ENCODE measurements at regions not wholly inside any gene's neighbourhood (a gene's known extent, or its start where the extent isn't known, plus 50 kb on each side); places are given as distances from the start of the nearest gene placed in this dataset.
"Not testable (repeated sequence)": the region's sequence is repeated elsewhere in the genome, so short reads cannot be mapped to it uniquely, and the experiment has no call there.

DNA sequence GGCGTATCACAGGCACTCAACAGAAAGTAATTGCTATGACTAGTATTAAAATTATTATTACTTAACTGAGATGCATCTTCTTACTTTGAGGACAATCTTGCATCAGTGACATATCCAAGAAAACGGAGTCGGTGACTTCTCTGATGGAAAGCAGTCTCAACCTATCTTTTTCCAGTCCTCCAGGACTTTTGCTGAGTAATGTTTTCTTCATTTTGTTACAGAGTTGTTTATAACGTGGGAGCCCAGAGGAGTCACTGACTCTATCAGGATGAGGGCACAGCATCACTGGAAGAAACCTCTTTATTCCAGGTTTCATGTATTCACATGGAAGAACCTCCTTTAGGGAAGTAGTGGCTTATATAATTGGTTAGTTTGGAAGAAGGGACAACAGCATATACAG lies 51.5 kb upstream of the MELK start:
- no peak overlapping the region for H3K27ac ChIP-seq
- TF ChIP-seq, protein P1, sequence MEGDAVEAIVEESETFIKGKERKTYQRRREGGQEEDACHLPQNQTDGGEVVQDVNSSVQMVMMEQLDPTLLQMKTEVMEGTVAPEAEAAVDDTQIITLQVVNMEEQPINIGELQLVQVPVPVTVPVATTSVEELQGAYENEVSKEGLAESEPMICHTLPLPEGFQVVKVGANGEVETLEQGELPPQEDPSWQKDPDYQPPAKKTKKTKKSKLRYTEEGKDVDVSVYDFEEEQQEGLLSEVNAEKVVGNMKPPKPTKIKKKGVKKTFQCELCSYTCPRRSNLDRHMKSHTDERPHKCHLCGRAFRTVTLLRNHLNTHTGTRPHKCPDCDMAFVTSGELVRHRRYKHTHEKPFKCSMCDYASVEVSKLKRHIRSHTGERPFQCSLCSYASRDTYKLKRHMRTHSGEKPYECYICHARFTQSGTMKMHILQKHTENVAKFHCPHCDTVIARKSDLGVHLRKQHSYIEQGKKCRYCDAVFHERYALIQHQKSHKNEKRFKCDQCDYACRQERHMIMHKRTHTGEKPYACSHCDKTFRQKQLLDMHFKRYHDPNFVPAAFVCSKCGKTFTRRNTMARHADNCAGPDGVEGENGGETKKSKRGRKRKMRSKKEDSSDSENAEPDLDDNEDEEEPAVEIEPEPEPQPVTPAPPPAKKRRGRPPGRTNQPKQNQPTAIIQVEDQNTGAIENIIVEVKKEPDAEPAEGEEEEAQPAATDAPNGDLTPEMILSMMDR (IDR thresholded peaks at IDR 0.05): no peak
- TF ChIP-seq ZFX (IDR thresholded peaks at IDR 0.05; ENCODE audit: borderline replicate concordance): no peak

DNA sequence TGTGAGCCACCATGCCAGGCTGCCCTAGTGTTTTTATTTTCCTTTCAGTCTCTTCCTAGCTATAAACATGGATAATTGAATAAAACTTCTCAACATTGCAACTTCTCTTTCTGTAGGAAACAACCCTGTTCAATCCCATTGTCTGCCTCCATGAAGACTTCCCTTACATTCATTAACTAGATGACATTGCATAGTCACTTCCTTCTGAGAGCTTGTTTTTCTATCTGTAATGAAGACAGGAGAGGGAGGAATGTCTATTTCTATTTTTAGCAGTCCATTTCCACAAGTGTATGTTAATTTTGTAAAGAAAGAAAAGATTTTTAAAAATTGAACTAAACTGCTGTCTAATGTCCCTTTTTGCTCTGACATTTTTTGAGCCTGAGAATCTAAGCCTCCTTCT lies 55.6 kb upstream of the MELK start:
- TF ChIP-seq ZFX (IDR thresholded peaks at IDR 0.05; ENCODE audit: borderline replicate concordance): no peak
- H3K27ac ChIP-seq: no peak overlapping the region

DNA sequence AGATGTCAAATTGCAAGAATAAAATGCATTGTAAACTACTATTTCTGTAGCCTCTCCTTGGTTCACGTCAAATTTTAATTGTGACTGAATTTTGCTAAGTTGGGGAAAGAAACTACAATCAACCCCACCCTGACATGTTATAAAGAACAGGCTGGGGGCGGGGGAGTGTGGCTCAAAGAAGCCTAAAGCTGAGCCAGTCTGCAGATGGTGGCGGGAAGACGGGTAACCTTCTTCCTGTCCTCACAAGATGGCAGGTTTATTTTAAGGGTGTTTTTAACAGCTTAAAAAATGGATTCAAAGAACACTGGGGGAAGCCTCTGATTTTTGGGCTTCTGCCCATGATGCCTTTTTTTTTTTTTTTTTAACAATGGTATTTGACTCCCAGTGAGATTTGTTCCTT lies 68.5 kb upstream of the MELK start:
- no peak overlapping the region for H3K27ac ChIP-seq
- TF ChIP-seq, protein P1 (IDR thresholded peaks at IDR 0.05): no peak
- TF ChIP-seq ZFX (IDR thresholded peaks at IDR 0.05; ENCODE audit: borderline replicate concordance): no peak

DNA sequence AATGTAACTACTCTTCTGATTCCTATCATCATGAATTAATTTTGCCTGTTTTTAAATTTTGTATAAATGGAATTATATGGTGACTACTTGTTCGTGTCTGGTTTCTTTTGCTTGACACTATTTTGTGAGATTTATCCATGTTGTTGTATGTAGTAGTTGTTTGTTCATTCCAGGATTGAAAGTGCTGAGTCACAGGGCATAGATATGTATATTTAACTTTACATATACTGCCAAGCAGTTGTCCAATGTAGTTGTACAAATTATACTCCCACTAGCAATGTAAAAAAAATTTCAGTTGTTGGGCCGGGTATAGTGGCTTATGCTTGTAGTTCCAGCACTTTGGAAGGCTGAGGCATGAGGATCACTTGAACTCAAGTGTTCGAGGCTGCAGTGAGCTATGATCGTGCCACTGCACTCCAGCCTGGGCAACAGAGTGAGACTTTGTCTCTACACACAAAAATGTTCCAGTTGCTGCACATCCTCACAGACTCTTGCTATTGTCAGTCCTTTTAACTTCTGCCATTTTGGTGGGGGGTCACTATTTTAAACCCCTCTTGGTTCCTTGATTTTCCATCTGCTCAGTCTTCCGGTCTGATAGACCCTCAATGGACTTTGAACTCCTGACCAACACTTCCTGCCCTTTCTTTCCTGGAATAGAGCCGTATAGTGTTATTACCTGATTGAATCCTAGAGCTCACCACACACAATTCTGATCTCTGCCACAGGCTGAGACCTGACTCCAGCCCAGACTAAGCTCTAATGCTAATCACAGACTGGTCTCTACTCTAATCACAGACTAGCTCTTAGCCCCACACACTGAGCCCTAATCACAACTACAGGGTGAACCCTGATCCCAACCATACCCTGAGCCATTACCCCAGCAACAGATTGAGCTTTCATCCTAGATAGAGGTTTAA lies 69.3 kb upstream of the MELK start:
- TF ChIP-seq ZFX (IDR thresholded peaks at IDR 0.05; ENCODE audit: borderline replicate concordance): no peak
- TF ChIP-seq, protein P1 (IDR thresholded peaks at IDR 0.05): no peak
- H3K27ac ChIP-seq: no peak overlapping the region

DNA sequence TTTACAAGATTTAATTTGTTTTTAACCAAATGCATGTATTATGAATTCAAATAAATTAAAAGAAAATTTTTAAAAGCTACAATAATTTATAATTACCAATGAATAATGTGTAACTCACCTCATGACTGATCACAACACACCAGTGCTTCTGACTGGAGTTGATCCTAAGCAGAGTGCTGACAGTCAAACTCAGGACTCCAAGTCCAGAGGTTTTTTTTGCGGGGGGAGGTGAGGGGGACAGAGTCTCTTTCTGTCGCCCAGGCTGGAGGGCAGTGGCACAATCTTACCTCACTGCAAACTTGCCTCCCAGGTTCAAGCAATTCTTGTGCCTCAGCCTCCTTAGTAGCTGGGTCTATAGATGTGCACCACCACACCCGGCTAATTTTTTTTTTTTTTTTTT lies 71.0 kb upstream of the MELK start:
- no peak overlapping the region for H3K27ac ChIP-seq
- TF ChIP-seq, protein P1 (IDR thresholded peaks at IDR 0.05): no peak
- no peak for TF ChIP-seq ZFX (IDR thresholded peaks at IDR 0.05; ENCODE audit: borderline replicate concordance)

DNA sequence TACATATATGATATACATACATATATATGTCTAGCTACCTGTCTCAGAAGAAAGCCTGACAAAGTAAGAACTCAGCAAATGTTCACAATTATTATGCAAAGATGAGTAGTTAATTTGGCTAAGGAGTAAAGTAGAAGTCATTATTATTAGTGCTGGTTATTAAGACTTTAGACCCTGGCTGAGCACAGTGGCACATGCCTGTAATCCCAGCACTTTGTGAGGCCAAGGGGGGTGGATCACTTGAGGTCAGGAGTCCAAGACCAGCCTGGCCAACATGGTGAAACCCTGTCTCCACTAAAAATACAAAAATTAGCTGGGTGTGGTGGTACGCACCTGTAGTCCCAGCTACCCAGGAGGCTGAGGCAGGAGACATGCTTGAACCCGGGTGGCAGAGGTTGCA lies 71.8 kb upstream of the MELK start:
- not testable (repeated sequence) for H3K27ac ChIP-seq

DNA sequence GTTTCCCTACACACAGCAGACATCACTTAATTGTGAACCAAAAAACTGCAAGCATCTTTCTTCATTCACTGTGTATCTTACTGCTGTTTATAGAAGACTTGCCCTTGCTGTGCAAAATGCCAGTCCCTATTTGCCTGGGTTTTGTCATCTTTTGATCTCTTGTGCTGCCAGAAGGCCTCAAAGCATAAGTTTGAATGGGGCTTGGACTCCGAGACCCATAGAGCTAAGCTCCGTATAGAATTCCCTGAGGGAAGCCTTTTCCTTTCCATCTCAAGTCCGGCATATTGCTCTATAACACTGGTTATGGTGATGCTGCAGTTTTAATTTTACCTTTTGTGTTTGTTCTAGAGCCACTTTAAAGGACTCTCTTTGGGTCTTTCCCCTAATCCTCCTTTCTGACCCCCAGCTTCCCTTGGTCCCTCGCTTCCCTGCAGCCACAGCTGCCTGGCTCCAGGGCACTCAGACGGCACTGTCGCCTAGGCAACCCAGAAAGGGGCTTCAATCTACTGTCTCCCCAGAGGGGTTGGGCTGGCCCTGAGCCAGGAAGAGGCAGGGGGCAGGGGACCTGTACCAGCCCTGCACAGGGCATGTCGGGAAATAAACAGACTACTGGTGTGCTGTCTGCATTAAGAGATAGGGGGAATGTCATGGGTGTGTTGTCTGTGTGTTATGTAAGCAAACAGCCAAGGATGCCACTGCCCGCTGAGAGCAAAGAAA lies 73.4 kb upstream of the MELK start:
- no peak overlapping the region for H3K27ac ChIP-seq
- no peak for TF ChIP-seq ZFX (IDR thresholded peaks at IDR 0.05; ENCODE audit: borderline replicate concordance)
- TF ChIP-seq, protein P1 (IDR thresholded peaks at IDR 0.05): no peak

DNA sequence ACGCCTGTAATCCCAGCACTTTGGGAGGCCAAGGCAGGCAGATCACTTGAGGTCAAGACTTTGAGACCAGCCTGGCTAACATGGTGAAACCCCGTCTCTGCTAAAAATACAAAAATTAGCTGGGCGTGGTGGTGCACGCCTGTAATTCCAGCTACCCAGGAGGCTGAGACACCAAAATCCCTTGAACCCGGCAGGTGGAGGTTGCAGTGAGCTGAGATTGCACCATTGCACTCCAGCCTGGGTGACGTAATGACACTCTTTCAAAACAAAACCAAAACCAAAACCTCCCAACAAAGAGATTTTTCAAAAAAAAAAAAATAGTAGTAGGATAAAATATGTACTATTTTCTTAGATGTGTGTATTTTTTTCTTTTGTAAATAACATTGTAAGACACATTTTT lies 79.1 kb upstream of the MELK start:
- not testable (repeated sequence) for H3K27ac ChIP-seq

All from 22Rv1 (cell line).